Calu3 (cell line): ENCODE measurements at regions not wholly inside any gene's neighbourhood (a gene's known extent, or its start where the extent isn't known, plus 50 kb on each side); places are given as distances from the start of the nearest gene placed in this dataset.

Experiments used
- BruUV-seq: library from RNA; stranded (reverse); fragments of 400-500 nt; replicated peaks from 2 replicates; lab custom pipeline; 2021; lab: Mats Ljungman, UMichigan
- CTCF ChIA-PET: fragments of 300-600 bp; sonication (Branson Sonifier 250); formaldehyde crosslinking; loops from one replicate; lab custom pipeline; 2022; ENCODE audit warnings: antibody characterized with exemption; lab: Charles Lee
- DNase-seq: peaks from one replicate; pipeline ENCODE4 v3.0.0; 2022
- H3K27ac Mint-ChIP-seq: one replicate; pipeline ENCODE4 v1.8.0; 2022; ENCODE audit warnings: mixed read lengths; ENCODE audit not compliant: unreplicated experiment
- H3K27me3 Mint-ChIP-seq: one replicate; pipeline ENCODE4 v1.8.0; 2022; ENCODE audit warnings: mixed read lengths; ENCODE audit not compliant: unreplicated experiment
- H3K36me3 Mint-ChIP-seq: one replicate; pipeline ENCODE4 v1.8.0; 2022; ENCODE audit warnings: mild to moderate bottlenecking, moderate library complexity, mixed read lengths; ENCODE audit not compliant: insufficient read depth, unreplicated experiment
- H3K4me1 Mint-ChIP-seq: one replicate; pipeline ENCODE4 v1.8.0; 2022; ENCODE audit warnings: mild to moderate bottlenecking, low read depth, mixed read lengths; ENCODE audit not compliant: unreplicated experiment
- H3K4me3 Mint-ChIP-seq: one replicate; pipeline ENCODE4 v1.8.0; 2022; ENCODE audit warnings: mild to moderate bottlenecking, low read depth, moderate library complexity, mixed read lengths; ENCODE audit not compliant: unreplicated experiment
- H3K9me3 Mint-ChIP-seq: one replicate; pipeline ENCODE4 v1.8.0; 2022; ENCODE audit warnings: low read depth, mixed read lengths; ENCODE audit not compliant: unreplicated experiment
- intact Hi-C: fragments of 100-400 bp; cut with micrococcal nuclease; formaldehyde crosslinking; loops from one replicate; pipeline ENCODE4 v1.10.0; 2022; ENCODE audit not compliant: unreplicated experiment
- TF ChIP-seq, protein P1 (sequence below): fragments of 200-600 bp; IDR thresholded peaks from one replicate; pipeline ENCODE4 v1.8.0; 2022; ENCODE audit warnings: antibody characterized with exemption; ENCODE audit not compliant: unreplicated experiment

DNA sequence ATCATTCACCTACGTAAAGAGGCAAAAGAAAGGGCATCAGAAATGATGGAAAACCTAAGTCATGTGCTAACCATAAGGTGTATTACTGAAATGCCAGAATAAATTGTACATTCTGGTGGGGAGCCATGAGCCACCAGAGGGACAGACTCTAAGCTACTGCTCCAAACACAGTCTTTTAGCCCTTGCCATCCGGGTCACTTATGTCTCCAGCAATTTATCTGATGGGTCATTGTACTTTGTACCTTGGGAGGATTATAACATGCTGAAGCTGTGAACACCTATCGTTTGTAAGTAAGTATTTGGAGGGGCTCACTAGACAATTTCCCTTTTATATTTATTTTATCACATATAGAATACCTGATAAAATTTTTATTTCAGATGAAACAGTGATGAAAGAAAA, 495.1 kb downstream of the KIF4B start:
- no peak for DNase-seq
- intact Hi-C loops: no loop called here
- Mint-ChIP-seq H3K4me3 (no peak overlapping the region), H3K27me3 (no peaks in the 10 kb centered on the region), H3K36me3 (no peaks in the 10 kb centered on the region), H3K9me3 (peaks cover 15% of the 10 kb centered on the region), H3K27ac (no peak overlapping the region), H3K4me1 (no peaks in the 10 kb centered on the region)
- CTCF ChIA-PET: no interaction called here
- BruUV-seq: no TSS peak
- TF ChIP-seq, protein P1, sequence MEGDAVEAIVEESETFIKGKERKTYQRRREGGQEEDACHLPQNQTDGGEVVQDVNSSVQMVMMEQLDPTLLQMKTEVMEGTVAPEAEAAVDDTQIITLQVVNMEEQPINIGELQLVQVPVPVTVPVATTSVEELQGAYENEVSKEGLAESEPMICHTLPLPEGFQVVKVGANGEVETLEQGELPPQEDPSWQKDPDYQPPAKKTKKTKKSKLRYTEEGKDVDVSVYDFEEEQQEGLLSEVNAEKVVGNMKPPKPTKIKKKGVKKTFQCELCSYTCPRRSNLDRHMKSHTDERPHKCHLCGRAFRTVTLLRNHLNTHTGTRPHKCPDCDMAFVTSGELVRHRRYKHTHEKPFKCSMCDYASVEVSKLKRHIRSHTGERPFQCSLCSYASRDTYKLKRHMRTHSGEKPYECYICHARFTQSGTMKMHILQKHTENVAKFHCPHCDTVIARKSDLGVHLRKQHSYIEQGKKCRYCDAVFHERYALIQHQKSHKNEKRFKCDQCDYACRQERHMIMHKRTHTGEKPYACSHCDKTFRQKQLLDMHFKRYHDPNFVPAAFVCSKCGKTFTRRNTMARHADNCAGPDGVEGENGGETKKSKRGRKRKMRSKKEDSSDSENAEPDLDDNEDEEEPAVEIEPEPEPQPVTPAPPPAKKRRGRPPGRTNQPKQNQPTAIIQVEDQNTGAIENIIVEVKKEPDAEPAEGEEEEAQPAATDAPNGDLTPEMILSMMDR: no peak

GRCh38 chr5:155512329-155512728, 498.8 kb downstream of the KIF4B start:
- Mint-ChIP-seq H3K27ac (no peak overlapping the region), H3K36me3 (no peaks in the 10 kb centered on the region), H3K9me3 (peaks cover 26% of the 10 kb centered on the region), H3K4me3 (no peak overlapping the region), H3K4me1 (no peaks in the 10 kb centered on the region), H3K27me3 (no peaks in the 10 kb centered on the region)
- BruUV-seq: no TSS peak
- CTCF ChIA-PET: no interaction called here
- intact Hi-C loops: no loop called here
- TF ChIP-seq, protein P1: no peak
- no peak for DNase-seq

- intact Hi-C loops: no loop called here
- Mint-ChIP-seq H3K4me3 (no peak overlapping the region), H3K9me3 (peaks cover 30% of the 10 kb centered on the region), H3K4me1 (no peaks in the 10 kb centered on the region), H3K27ac (no peak overlapping the region), H3K27me3 (no peaks in the 10 kb centered on the region), H3K36me3 (no peaks in the 10 kb centered on the region)
- DNase-seq: no peak
- TF ChIP-seq, protein P1: no peak
- CTCF ChIA-PET: interaction anchor here (0.6 kb wide), 1 partner anchor 12 kb away, joined by 3 read pairs; no protein-coding TSS in a partner anchor
- no TSS peak for BruUV-seq
Measured at GRCh38 chr5:155514105-155514563, 500.6 kb downstream of the KIF4B start.

- H3K4me1 Mint-ChIP-seq: no peaks in the 10 kb centered on the region
- H3K36me3 Mint-ChIP-seq: no peaks in the 10 kb centered on the region
- no peak overlapping the region for H3K4me3 Mint-ChIP-seq
- intact Hi-C loops: no loop called here
- no TSS peak for BruUV-seq
- DNase-seq: no peak
- no peaks in the 10 kb centered on the region for H3K27me3 Mint-ChIP-seq
- TF ChIP-seq, protein P1: no peak
- H3K27ac Mint-ChIP-seq: no peak overlapping the region
- CTCF ChIA-PET: no interaction called here
- peaks cover 29% of the 10 kb centered on the region for H3K9me3 Mint-ChIP-seq
Measured at GRCh38 chr5:155522540-155522939, 509.0 kb downstream of the KIF4B start.
